CD8-positive, alpha-beta memory T cell (primary cell): ENCODE measurements at regions not wholly inside any gene's neighbourhood (a gene's known extent, or its start where the extent isn't known, plus 50 kb on each side); places are given as distances from the start of the nearest gene placed in this dataset.
A peak's percentile ranks its signal among the peaks of the same experiment; 100 is the strongest.

Source experiments
- CTCF ChIA-PET: fragments of 350-600 bp; sonication (Branson Sonifier 250); formaldehyde crosslinking; loops from one replicate; lab custom pipeline; 2021; ENCODE audit warnings: antibody characterized with exemption; lab: Charles Lee
- POLR2A ChIA-PET: fragments of 350-600 bp; sonication (Branson Sonifier 250); formaldehyde crosslinking; loops from one replicate; lab custom pipeline; 2021; ENCODE audit warnings: antibody characterized with exemption; lab: Charles Lee
- DNase-seq, 5 donors: peaks; one replicate each; pipeline versions ENCODE4 v3.0.0 to v3.0.0-alpha.2; 2020 to 2022; ENCODE audit warnings: mixed read lengths in 1 of 5
- H3K27ac ChIP-seq: one replicate; pipeline ENCODE4 v1.7.0; 2013; ENCODE audit warnings: low read depth, mild to moderate bottlenecking, low read length, moderate library complexity
- H3K27me3 ChIP-seq: 2 replicates; pipeline ENCODE4 v1.7.0; 2013; ENCODE audit warnings: low read length, mild to moderate bottlenecking; ENCODE audit not compliant: insufficient read depth, poor library complexity, severe bottlenecking
- H3K36me3 ChIP-seq: 2 replicates; pipeline ENCODE4 v1.7.0; 2013; ENCODE audit warnings: mild to moderate bottlenecking, low read length, moderate library complexity; ENCODE audit not compliant: insufficient read depth
- H3K4me1 ChIP-seq: 2 replicates; pipeline ENCODE4 v1.7.0; 2013; ENCODE audit warnings: mild to moderate bottlenecking, low read length, moderate library complexity; ENCODE audit not compliant: insufficient read depth
- H3K4me3 ChIP-seq: 2 replicates; pipeline ENCODE4 v1.7.0; 2013; ENCODE audit warnings: mild to moderate bottlenecking, low read length
- H3K9me3 ChIP-seq: 2 replicates; pipeline ENCODE4 v1.7.0; 2013; ENCODE audit warnings: mild to moderate bottlenecking, low read length
- H3K27ac Mint-ChIP-seq, 8 donors: one replicate each; pipeline ENCODE4 v1.8.0; 2020 to 2021; ENCODE audit warnings: mixed read lengths in 8 of 8, mild to moderate bottlenecking in 6 of 8, inconsistent platforms in 3 of 8, moderate library complexity in 3 of 8
- H3K27me3 Mint-ChIP-seq, 2 donors: one replicate each; pipeline ENCODE4 v1.8.0; 2020 to 2021; ENCODE audit warnings: mixed read lengths in 2 of 2, mild to moderate bottlenecking in 1 of 2, moderate library complexity in 1 of 2
- H3K36me3 Mint-ChIP-seq, 3 donors: one replicate each; pipeline ENCODE4 v1.8.0; 2020 to 2021; ENCODE audit warnings: mixed read lengths in 3 of 3, inconsistent platforms in 1 of 3, mild to moderate bottlenecking in 1 of 3
- H3K4me1 Mint-ChIP-seq, 3 donors: one replicate each; pipeline ENCODE4 v1.8.0; 2020 to 2021; ENCODE audit warnings: mixed read lengths in 3 of 3, inconsistent platforms in 1 of 3, mild to moderate bottlenecking in 1 of 3
- H3K4me3 Mint-ChIP-seq, 7 donors: one replicate each; pipeline ENCODE4 v1.8.0; 2020 to 2021; ENCODE audit warnings: mixed read lengths in 7 of 7, mild to moderate bottlenecking in 6 of 7, moderate library complexity in 4 of 7, inconsistent platforms in 2 of 7
- H3K9me3 Mint-ChIP-seq, 5 donors: one replicate each; pipeline ENCODE4 v1.8.0; 2020 to 2022; ENCODE audit warnings: mixed read lengths in 5 of 5, mild to moderate bottlenecking in 3 of 5, moderate library complexity in 2 of 5, inconsistent platforms in 1 of 5

DNA sequence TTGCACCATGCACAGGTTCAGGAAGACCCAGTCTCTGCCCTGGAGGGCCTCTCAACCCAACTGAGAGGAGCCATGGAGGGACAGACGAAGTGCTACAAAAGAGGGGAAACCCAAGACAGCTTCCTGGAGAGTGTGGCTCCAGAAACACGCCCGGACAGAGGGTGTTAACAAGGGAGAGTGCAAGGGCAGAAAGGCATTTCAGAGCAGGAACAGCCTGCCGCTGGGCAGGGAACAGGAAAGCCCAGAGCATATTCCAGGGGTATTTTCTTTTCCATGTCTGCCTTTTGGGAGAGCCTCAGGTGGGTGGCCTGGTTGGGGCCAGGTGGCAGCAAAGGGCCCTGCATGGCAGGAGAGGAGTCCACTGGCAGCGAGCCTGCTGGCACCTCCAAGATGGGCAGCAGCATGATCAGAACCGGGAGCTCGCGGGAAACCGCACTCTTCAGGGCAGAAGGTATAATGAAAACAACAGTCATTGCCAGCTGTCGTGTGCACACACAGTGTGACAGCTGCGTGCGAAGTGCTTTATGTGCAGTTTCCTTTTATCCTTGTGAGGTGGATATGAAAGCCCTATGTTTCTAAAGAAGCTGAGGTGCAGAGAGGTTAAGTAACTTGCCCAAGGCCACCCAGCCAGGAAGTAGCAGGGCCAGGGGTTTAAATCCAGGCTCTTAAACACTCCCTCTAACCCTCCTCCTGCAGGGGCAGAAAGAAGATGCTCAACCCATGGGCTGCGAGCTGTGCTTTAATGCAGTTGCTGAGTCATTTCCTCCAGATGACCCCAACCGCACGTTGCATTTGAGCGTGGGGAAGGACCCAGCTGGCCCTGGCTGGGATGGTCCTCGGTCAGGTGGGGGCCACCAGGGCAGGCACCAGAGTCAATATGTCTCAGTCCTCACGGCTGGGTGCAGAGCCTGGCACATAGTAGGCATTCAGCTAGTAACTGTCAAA is 128.6 kb downstream of the OAT start:
- H3K36me3 ChIP-seq: no peaks in the 10 kb centered on the region
- H3K27ac Mint-ChIP-seq: no peak overlapping the region
- H3K9me3 Mint-ChIP-seq: no peaks in the 10 kb centered on the region
- CTCF ChIA-PET: no interaction called here
- peaks cover 0 to 2% of the 10 kb centered on the region in 2 donors for H3K27me3 Mint-ChIP-seq
- H3K4me1 ChIP-seq: no peaks in the 10 kb centered on the region
- H3K4me1 Mint-ChIP-seq: peaks cover 0 to 7% (median 0%) of the 10 kb centered on the region in 3 donors
- H3K36me3 Mint-ChIP-seq: no peaks in the 10 kb centered on the region
- H3K27me3 ChIP-seq: no peaks in the 10 kb centered on the region
- no peak overlapping the region for H3K27ac ChIP-seq
- POLR2A ChIA-PET: interaction anchor here (0.6 kb wide), 1 partner anchor 625 kb away, joined by 3 read pairs; no protein-coding TSS in a partner anchor
- H3K4me3 Mint-ChIP-seq: no peak overlapping the region
- H3K9me3 ChIP-seq: no peaks in the 10 kb centered on the region
- no peak for DNase-seq
- no peak overlapping the region for H3K4me3 ChIP-seq

- Histone ChIP-seq H3K27me3 (no peaks in the 10 kb centered on the region), H3K27ac (no peak overlapping the region), H3K4me3 (no peak overlapping the region), H3K4me1 (no peaks in the 10 kb centered on the region), H3K9me3 (no peaks in the 10 kb centered on the region), H3K36me3 (no peaks in the 10 kb centered on the region)
- H3K27ac Mint-ChIP-seq: no peak overlapping the region
- no peak for DNase-seq
- H3K4me3 Mint-ChIP-seq: no peak overlapping the region
- peaks cover 0 to 7% (median 0%) of the 10 kb centered on the region in 3 donors for H3K4me1 Mint-ChIP-seq
- peaks cover 0 to 2% of the 10 kb centered on the region in 2 donors for H3K27me3 Mint-ChIP-seq
- H3K9me3 Mint-ChIP-seq: no peaks in the 10 kb centered on the region
- POLR2A ChIA-PET: no interaction called here
- no peaks in the 10 kb centered on the region for H3K36me3 Mint-ChIP-seq
- CTCF ChIA-PET: no interaction called here
Observed at GRCh38 chr10:124288928-124289850, 129.5 kb downstream of the OAT start.

- H3K4me3 Mint-ChIP-seq: no peak overlapping the region
- no peaks in the 10 kb centered on the region for H3K9me3 ChIP-seq
- CTCF ChIA-PET: no interaction called here
- DNase-seq: no peak
- no peak overlapping the region for H3K4me3 ChIP-seq
- no peak overlapping the region for H3K27ac Mint-ChIP-seq
- H3K27ac ChIP-seq: no peak overlapping the region
- peaks cover 0 to 2% of the 10 kb centered on the region in 2 donors for H3K27me3 Mint-ChIP-seq
- H3K36me3 ChIP-seq: no peaks in the 10 kb centered on the region
- peaks cover 0 to 7% (median 0%) of the 10 kb centered on the region in 3 donors for H3K4me1 Mint-ChIP-seq
- POLR2A ChIA-PET: no interaction called here
- H3K36me3 Mint-ChIP-seq: no peaks in the 10 kb centered on the region
- H3K9me3 Mint-ChIP-seq: no peaks in the 10 kb centered on the region
- no peaks in the 10 kb centered on the region for H3K4me1 ChIP-seq
- no peaks in the 10 kb centered on the region for H3K27me3 ChIP-seq
Observed at GRCh38 chr10:124288486-124288885, 130.2 kb downstream of the OAT start.

- no peaks in the 10 kb centered on the region for H3K27me3 ChIP-seq
- POLR2A ChIA-PET: no interaction called here
- Mint-ChIP-seq H3K9me3 (no peaks in the 10 kb centered on the region), H3K4me1 (peaks cover 0 to 7% (median 0%) of the 10 kb centered on the region in 3 donors), H3K27ac (no peak overlapping the region), H3K4me3 (no peak overlapping the region), H3K27me3 (peaks cover 0 to 2% of the 10 kb centered on the region in 2 donors), H3K36me3 (no peaks in the 10 kb centered on the region)
- no peak overlapping the region for H3K4me3 ChIP-seq
- no peaks in the 10 kb centered on the region for H3K9me3 ChIP-seq
- H3K27ac ChIP-seq: no peak overlapping the region
- no peak for DNase-seq
- CTCF ChIA-PET: no interaction called here
- no peaks in the 10 kb centered on the region for H3K36me3 ChIP-seq
- no peaks in the 10 kb centered on the region for H3K4me1 ChIP-seq
Observed at GRCh38 chr10:124287791-124288190, 130.9 kb downstream of the OAT start.

DNA sequence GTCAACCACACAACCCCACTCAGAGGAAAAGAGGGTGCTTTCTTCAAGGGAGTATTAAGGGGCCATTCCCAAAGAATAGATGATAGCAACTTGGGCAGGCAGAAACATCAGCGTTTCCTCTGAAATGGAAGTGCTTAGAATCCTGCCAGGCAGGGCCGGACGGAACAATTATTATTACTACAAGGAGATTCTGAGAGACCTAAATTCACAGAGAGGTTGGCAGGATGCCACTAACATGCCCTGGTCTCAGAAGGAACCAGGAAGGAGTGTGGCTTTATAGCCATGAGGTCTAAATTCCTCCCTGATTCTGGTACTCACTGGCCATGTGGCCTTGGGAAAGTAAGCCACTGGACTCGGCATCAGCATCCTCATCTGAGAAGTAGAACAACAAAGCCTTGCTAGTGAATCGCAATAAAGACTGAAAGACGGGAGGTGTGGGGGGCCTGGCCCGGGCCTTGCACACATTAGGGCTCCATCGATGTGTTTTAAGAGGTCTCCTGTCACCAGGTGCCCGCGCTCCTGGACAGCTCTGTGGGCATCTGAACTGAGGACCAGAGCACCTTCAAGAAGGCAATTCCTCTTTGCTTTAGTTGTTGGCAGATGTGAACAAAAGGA is 131.5 kb downstream of the OAT start:
- Histone ChIP-seq H3K4me1 (no peaks in the 10 kb centered on the region), H3K27me3 (no peaks in the 10 kb centered on the region), H3K27ac (no peak overlapping the region)

DNA sequence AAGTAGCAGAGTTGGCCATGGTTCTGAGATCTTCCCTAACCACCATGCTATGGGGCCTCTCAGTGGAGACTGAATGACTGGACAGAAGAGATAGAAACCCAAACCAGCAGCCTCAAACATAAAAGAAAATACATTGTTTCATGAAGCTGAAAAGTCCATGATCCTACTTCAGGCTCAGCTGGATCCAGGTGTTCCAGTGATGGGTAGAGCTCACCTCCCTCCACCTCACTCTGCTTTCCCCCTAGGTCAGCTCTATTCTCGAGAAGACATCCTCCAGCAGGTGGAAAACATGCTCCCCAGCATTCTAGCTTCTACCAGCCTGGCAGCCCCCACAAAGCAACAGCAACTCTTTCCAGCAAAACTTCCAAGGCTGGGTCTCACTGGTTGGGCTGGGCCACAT is 132.1 kb downstream of the OAT start:
- no peak overlapping the region for H3K4me3 ChIP-seq
- no peaks in the 10 kb centered on the region for H3K9me3 Mint-ChIP-seq
- ChIA-PET CTCF (no interaction called here), POLR2A (no interaction called here)
- peaks cover 0 to 7% (median 0%) of the 10 kb centered on the region in 3 donors for H3K4me1 Mint-ChIP-seq
- no peaks in the 10 kb centered on the region for H3K36me3 Mint-ChIP-seq
- H3K9me3 ChIP-seq: no peaks in the 10 kb centered on the region
- H3K4me1 ChIP-seq: no peaks in the 10 kb centered on the region
- H3K27ac Mint-ChIP-seq: no peak overlapping the region
- H3K4me3 Mint-ChIP-seq: no peak overlapping the region
- no peaks in the 10 kb centered on the region for H3K27me3 ChIP-seq
- peaks cover 0 to 2% of the 10 kb centered on the region in 2 donors for H3K27me3 Mint-ChIP-seq
- no peak for DNase-seq
- no peaks in the 10 kb centered on the region for H3K36me3 ChIP-seq
- no peak overlapping the region for H3K27ac ChIP-seq

More for the DNA sequence above, 131.5 kb downstream of the OAT start:
- Mint-ChIP-seq H3K27ac (no peak overlapping the region), H3K36me3 (no peaks in the 10 kb centered on the region), H3K4me3 (no peak overlapping the region), H3K4me1 (peaks cover 0 to 7% (median 0%) of the 10 kb centered on the region in 3 donors), H3K9me3 (no peaks in the 10 kb centered on the region), H3K27me3 (peaks cover 0 to 2% of the 10 kb centered on the region in 2 donors)
- ChIA-PET CTCF (no interaction called here), POLR2A (no interaction called here)
- H3K36me3 ChIP-seq: no peaks in the 10 kb centered on the region
- H3K4me3 ChIP-seq: no peak overlapping the region
- DNase-seq: no peak
- no peaks in the 10 kb centered on the region for H3K9me3 ChIP-seq

- H3K9me3 ChIP-seq: no peaks in the 10 kb centered on the region
- H3K4me3 ChIP-seq: no peak overlapping the region
- peaks cover 0 to 2% of the 10 kb centered on the region in 2 donors for H3K27me3 Mint-ChIP-seq
- peak overlapping the region in 4 of 7 donors; percentile 7 to 39 (median 12) for H3K4me3 Mint-ChIP-seq
- ChIA-PET POLR2A (no interaction called here), CTCF (no interaction called here)
- peaks cover 0 to 7% (median 0%) of the 10 kb centered on the region in 3 donors for H3K4me1 Mint-ChIP-seq
- no peaks in the 10 kb centered on the region for H3K36me3 ChIP-seq
- no peaks in the 10 kb centered on the region for H3K9me3 Mint-ChIP-seq
- DNase-seq: no peak
- H3K27ac Mint-ChIP-seq: peak overlapping the region in 1 of 8 donors; percentile 43
- H3K4me1 ChIP-seq: no peaks in the 10 kb centered on the region
- H3K27me3 ChIP-seq: no peaks in the 10 kb centered on the region
- H3K36me3 Mint-ChIP-seq: no peaks in the 10 kb centered on the region
- H3K27ac ChIP-seq: no peak overlapping the region
Observed at GRCh38 chr10:124285587-124286527, 132.9 kb downstream of the OAT start.
